GM06990 (cell line): ENCODE measurements at regions not wholly inside any gene's neighbourhood (a gene's known extent, or its start where the extent isn't known, plus 50 kb on each side); places are given as distances from the start of the nearest gene placed in this dataset.

Source experiments
- DNase-seq: peaks from one replicate; pipeline ENCODE4 v3.0.0-alpha.2; 2011; ENCODE audit not compliant: insufficient read length; ENCODE audit errors: extremely low read depth
- H3K27me3 ChIP-seq: replicated peaks from 2 replicates; pipeline ENCODE4 v1.6.0; 2011; ENCODE audit warnings: low read length; ENCODE audit not compliant: control insufficient read depth, insufficient read depth
- H3K36me3 ChIP-seq: 2 replicates; pipeline ENCODE4 v1.5.1; 2011; ENCODE audit warnings: low read length; ENCODE audit not compliant: control insufficient read depth, insufficient read depth
- H3K4me3 ChIP-seq: replicated peaks from 2 replicates; pipeline ENCODE4 v1.5.1; 2011; ENCODE audit warnings: low read depth, mild to moderate bottlenecking, control low read depth, low read length
- CTCF ChIP-seq: IDR thresholded peaks from 2 replicates; pipeline ENCODE4 v1.5.1; 2011; ENCODE audit warnings: low read length, control low read depth, mild to moderate bottlenecking, inconsistent platforms; ENCODE audit not compliant: insufficient read depth, poor library complexity, severe bottlenecking

- TF ChIP-seq CTCF = no peak
- Histone ChIP-seq H3K27me3 (no peaks in the 10 kb centered on the region), H3K4me3 (no peak overlapping the region), H3K36me3 (no peaks in the 10 kb centered on the region)
- no peak for DNase-seq
These were observed 923.8 kb upstream of the EEF2KMT start for GRCh38 chr16:6021276-6021943.

- Histone ChIP-seq H3K36me3 (no peaks in the 10 kb centered on the region), H3K27me3 (no peaks in the 10 kb centered on the region)
- DNase-seq = no peak
These were observed 922.8 kb upstream of the EEF2KMT start for GRCh38 chr16:6020162-6020985.

GRCh38 chr16:6019490-6019991, 921.9 kb upstream of the EEF2KMT start:
- DNase-seq = no peak
- H3K4me3 ChIP-seq = no peak overlapping the region
- no peaks in the 10 kb centered on the region for H3K36me3 ChIP-seq
- H3K27me3 ChIP-seq = no peaks in the 10 kb centered on the region
- no peak for TF ChIP-seq CTCF

More at GRCh38 chr16:6020162-6020985, 922.8 kb upstream of the EEF2KMT start:
- H3K4me3 ChIP-seq = no peak overlapping the region
- no peak for TF ChIP-seq CTCF

- no peak for TF ChIP-seq CTCF
- H3K4me3 ChIP-seq = no peak overlapping the region
- H3K36me3 ChIP-seq = no peaks in the 10 kb centered on the region
- no peaks in the 10 kb centered on the region for H3K27me3 ChIP-seq
- DNase-seq = no peak
These were observed 921.4 kb upstream of the EEF2KMT start for GRCh38 chr16:6018848-6019489.

GRCh38 chr16:6016530-6017184, 919.1 kb upstream of the EEF2KMT start:
- H3K4me3 ChIP-seq = no peak overlapping the region
- no peak for DNase-seq

More at GRCh38 chr16:6016530-6017184, 919.1 kb upstream of the EEF2KMT start:
- TF ChIP-seq CTCF = peak; percentile 15
- Histone ChIP-seq H3K27me3 (no peaks in the 10 kb centered on the region), H3K36me3 (no peaks in the 10 kb centered on the region)
